RWPE1 (cell line): ENCODE measurements at regions not wholly inside any gene's neighbourhood (a gene's known extent, or its start where the extent isn't known, plus 50 kb on each side); places are given as distances from the start of the nearest gene placed in this dataset.

ENCODE experiments used
- CTCF ChIA-PET: fragments of 350-600 bp; sonication (Branson Sonifier 250); formaldehyde crosslinking; extraction: SDS; loops from one replicate; lab custom pipeline; 2021; lab: Yijun Ruan, JAX
- POLR2A ChIA-PET: fragments of 400-600 bp; formaldehyde crosslinking; extraction: SDS; loops from one replicate; lab custom pipeline; 2020; ENCODE audit warnings: antibody characterized with exemption; ENCODE audit not compliant: low non-redundant PET; lab: Yijun Ruan, JAX
- DNase-seq: peaks from one replicate; pipeline ENCODE4 v3.0.0; 2012; ENCODE audit warnings: low spot score
- H3K27ac ChIP-seq: fragments of 450-650 bp; 2 replicates; pipeline ENCODE4 v1.5.1; 2017
- TF ChIP-seq, protein P1 (sequence below): fragments of 450-650 bp; conservative IDR thresholded peaks from 2 replicates; pipeline ENCODE4 v1.5.1; 2017; ENCODE audit warnings: low read depth, mild to moderate bottlenecking

DNA sequence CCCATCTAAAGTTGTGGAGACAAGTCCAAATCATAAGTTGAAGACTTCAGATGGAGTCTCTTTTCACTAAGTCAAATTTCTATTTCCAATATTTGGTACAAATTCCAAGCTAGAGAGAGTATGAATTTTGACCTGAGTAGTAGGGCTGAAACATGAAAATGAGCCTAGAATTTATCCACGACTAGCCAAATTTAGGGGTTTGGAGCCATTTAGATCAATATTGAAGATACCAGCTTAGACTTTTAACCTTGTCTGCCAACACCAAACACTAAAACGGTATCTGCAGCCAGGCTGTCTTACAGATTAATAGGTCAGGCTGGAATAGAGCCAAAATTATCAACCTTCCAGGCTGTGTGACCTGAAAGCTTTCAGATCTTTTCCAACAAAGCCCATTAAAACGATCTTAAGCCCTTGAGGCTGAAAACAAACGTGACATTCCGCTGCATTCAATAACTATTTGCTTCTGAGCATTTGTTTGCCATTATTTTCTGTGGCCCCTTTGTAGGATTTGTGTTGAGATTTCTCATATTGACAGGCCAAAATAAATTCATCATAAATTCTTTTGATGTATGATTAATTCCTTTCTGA, 268.7 kb upstream of the DKK2 start:
- ChIA-PET CTCF (no interaction called here), POLR2A (no interaction called here)
- H3K27ac ChIP-seq: no peak overlapping the region
- TF ChIP-seq, protein P1, sequence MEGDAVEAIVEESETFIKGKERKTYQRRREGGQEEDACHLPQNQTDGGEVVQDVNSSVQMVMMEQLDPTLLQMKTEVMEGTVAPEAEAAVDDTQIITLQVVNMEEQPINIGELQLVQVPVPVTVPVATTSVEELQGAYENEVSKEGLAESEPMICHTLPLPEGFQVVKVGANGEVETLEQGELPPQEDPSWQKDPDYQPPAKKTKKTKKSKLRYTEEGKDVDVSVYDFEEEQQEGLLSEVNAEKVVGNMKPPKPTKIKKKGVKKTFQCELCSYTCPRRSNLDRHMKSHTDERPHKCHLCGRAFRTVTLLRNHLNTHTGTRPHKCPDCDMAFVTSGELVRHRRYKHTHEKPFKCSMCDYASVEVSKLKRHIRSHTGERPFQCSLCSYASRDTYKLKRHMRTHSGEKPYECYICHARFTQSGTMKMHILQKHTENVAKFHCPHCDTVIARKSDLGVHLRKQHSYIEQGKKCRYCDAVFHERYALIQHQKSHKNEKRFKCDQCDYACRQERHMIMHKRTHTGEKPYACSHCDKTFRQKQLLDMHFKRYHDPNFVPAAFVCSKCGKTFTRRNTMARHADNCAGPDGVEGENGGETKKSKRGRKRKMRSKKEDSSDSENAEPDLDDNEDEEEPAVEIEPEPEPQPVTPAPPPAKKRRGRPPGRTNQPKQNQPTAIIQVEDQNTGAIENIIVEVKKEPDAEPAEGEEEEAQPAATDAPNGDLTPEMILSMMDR: no peak
- no peak for DNase-seq

DNA sequence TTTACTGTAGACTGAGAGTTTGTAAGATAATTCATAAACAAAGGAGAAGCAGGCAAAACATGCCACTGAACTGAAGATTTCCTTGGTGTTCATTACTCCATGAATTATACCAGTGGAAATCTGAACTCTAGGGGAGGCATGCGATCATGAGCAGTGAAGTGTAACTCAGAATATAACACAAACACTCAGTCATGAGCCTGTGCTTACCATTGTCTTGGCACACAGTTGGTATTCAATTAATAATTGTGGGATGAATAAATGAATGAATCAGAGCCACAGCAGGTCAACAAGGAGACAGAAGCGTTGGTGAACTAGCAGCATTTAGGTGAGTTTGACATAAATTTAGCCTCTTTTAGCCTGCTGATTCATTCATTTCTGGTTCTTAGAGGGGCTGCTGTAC, 263.5 kb upstream of the DKK2 start:
- DNase-seq: no peak
- ChIA-PET POLR2A (no interaction called here), CTCF (no interaction called here)
- no peak overlapping the region for H3K27ac ChIP-seq
- TF ChIP-seq, protein P1: no peak

DNA sequence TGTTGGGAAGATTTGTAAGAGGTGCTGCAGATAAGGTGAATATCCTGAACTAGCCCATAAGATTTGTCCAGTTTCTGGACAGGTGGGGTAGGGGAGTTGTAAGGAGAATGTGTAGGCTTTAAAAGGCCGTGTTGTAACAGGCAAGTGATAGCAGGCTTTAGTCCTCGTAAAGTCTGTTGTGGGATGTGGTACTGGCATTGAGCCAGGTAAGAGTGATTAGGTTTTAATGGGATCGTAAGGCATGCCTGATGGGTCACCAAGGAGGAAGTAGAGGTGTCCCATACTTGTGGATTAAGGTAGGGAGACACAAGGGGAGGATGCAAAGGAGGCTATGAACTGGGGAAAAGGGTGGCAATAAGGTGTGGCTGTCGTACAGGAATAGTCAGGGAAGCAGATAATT, 256.9 kb upstream of the DKK2 start:
- H3K27ac ChIP-seq: no peak overlapping the region
- ChIA-PET CTCF (no interaction called here), POLR2A (no interaction called here)
- TF ChIP-seq, protein P1: no peak
- no peak for DNase-seq

DNA sequence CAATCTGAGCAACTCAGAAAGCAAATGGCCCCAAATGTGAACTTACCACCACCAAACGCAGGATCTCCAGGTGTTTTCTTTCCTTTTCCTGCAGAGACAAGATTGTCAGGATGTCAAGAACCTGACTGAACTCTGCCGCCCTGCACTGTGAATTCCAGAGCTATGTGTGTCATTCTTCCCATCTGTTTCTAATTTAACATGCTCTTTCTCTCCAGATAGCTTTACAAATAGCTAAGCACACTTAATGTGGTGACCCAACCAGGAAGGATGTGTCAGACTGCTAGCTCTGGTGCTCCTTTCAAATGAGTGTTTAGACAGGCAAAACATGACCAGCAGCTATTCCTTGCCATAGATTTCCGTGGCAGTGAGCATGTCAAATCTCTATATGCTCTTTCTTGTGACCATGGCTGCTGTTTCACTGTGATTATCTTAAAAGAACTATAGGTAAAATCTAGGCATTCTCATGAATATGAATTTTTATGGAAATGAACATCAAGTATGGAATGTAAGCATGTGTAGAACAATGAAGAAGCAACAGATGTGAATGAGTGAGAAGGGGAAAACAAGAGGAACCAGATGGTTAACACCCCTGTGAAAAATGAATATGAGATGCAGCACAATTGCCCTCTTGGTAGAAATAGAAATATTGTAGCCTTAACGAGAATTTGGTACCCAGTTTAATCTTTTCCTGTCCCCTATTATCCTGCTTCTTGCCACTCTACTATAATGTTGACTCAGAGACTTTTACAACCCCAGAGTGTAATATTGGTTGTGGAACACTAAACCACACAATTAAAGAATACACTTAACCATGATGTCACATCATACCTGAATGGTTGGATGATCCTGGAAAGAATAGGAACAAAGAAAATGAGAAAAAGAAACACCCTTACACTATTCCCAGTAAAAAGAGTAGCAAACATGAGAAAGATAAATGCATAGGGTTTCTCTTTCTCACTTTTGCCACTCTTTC, 247.8 kb upstream of the DKK2 start:
- ChIA-PET POLR2A (no interaction called here), CTCF (no interaction called here)
- H3K27ac ChIP-seq: no peak overlapping the region
- DNase-seq: peak; percentile 70
- TF ChIP-seq, protein P1: no peak

DNA sequence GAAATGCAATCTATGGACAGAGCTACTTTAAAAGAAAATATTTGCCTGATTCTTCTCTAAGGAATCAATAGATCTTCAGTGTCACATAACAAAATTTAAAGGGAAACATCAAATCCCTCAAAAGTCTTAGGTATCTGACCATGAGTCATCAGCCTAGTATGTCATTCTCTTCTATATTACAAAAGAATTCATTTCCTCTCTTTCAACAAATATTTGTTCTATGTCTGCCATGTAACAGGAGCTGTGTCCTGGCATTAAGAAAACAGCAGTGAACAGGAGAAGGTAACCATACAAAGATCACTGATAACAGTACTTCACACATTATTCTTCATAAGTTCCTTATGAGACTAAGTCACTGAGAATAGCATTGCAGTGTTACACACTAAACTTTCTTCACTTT, 243.6 kb upstream of the DKK2 start:
- ChIA-PET POLR2A (no interaction called here), CTCF (interaction anchor here (0.6 kb wide), 1 partner anchor 19 kb away, joined by 3 read pairs; no protein-coding TSS in a partner anchor)
- TF ChIP-seq, protein P1: no peak
- no peak overlapping the region for H3K27ac ChIP-seq
- peak; percentile 28 for DNase-seq

DNA sequence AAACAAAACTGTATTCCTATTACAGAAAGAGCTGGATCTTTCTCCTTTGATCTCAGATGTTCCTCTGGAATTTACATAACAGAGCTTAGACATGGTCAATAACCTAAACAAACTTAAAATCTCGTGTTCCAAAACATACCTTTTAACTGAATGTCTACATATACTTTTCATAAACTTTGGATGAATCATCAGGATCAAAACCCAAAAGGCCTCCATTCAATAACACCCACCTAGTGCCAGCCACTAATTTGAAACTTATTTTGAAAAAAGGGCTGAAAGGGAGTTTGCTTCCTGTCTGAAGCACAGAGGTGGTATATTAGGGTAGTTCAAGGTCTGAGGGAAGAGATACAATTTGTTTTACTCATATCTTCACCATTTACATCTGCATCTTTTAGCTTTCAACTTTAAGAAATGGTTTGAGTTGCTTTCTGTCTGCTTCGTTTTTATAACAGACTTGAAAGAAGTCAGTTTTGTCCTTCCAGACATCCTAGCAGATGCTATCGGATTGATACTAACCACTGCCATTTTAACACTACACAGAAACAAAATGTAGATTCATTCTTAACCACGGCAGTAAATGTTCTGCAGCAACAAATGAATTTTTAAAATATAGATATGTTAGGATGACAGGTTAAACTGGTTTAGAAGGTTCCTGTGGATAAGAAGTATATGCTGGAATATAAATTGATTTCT, 242.8 kb upstream of the DKK2 start:
- TF ChIP-seq, protein P1: no peak
- POLR2A ChIA-PET: no interaction called here
- CTCF ChIA-PET: no interaction called here
- DNase-seq: no peak
- H3K27ac ChIP-seq: no peak overlapping the region
